ENCODE measurements at regions not wholly inside any gene's neighbourhood (a gene's known extent, or its start where the extent isn't known, plus 50 kb on each side); places are given as distances from the start of the nearest gene placed in this dataset.

DNA sequence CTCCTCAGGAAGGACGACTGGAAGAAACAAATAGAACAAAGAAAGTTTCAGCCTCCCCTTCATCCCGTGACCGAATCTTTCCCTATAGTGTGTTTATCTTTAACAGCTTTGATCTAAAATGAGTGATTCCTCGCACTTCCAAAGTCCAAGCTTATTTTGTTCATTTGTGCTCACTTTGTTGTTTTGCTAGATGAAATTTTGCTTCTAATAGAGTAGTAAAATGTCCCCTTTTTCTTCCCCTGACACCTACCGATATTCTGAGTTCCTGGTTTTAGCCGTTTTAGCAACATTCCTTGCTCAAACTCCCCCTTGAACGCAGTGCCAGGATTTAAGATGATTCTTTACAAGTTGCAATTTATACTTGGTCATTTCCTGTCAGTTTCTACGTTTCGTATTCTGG is 204.2 kb downstream of the FGF9 start:
- Mint-ChIP-seq H3K27me3 (ENCODE audit: low read depth) (no peaks in the 10 kb centered on the region), H3K4me3 (no peak overlapping the region), H3K27ac (ENCODE audit: unreplicated experiment) (no peak overlapping the region), H3K9me3 (no peaks in the 10 kb centered on the region), H3K36me3 (ENCODE audit: low read depth) (no peaks in the 10 kb centered on the region), H3K4me1 (peaks cover 4% of the 10 kb centered on the region)
- DNase-seq (ENCODE audit: low read depth, low spot score): no peak
- TF ChIP-seq, protein P1, sequence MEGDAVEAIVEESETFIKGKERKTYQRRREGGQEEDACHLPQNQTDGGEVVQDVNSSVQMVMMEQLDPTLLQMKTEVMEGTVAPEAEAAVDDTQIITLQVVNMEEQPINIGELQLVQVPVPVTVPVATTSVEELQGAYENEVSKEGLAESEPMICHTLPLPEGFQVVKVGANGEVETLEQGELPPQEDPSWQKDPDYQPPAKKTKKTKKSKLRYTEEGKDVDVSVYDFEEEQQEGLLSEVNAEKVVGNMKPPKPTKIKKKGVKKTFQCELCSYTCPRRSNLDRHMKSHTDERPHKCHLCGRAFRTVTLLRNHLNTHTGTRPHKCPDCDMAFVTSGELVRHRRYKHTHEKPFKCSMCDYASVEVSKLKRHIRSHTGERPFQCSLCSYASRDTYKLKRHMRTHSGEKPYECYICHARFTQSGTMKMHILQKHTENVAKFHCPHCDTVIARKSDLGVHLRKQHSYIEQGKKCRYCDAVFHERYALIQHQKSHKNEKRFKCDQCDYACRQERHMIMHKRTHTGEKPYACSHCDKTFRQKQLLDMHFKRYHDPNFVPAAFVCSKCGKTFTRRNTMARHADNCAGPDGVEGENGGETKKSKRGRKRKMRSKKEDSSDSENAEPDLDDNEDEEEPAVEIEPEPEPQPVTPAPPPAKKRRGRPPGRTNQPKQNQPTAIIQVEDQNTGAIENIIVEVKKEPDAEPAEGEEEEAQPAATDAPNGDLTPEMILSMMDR (conservative IDR thresholded peaks at IDR 0.05): no peak

DNA sequence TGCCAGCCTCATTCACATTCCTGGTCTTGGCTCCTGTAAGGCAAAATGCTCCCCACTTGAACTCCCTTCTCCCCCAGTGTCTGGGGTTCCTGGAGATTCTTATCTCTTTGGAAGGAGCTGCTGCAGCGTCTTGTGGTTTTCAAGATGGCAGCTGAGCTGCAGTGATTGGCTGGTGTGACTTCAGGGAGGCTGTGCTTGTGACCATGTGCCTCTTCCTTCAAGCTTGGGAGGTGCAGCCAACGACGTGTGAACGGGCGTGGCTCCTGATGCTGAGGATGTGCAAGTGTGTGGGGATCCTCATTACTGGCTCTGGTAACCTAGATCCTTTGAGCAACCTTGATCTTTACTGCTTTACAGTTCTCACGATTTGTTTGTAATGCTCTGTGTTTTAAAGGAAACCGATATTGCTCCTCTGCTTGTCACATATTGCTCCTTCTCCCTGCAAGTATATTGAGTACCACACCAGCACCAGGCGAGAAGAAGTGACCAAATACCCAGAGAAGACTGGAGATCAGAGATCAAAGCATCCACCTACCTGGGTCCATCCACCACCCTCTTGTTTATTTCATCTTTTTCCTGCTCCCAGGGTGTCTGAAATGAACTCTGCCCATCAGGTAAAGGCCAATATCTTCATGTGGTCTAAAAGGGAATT is 208.5 kb downstream of the FGF9 start:
- Mint-ChIP-seq H3K27ac (ENCODE audit: unreplicated experiment) (no peak overlapping the region), H3K36me3 (ENCODE audit: low read depth) (no peaks in the 10 kb centered on the region), H3K4me3 (no peak overlapping the region), H3K27me3 (ENCODE audit: low read depth) (no peaks in the 10 kb centered on the region), H3K9me3 (no peaks in the 10 kb centered on the region), H3K4me1 (peaks cover 4% of the 10 kb centered on the region)
- TF ChIP-seq, protein P1 (conservative IDR thresholded peaks at IDR 0.05): no peak
- DNase-seq (ENCODE audit: low read depth, low spot score): no peak

DNA sequence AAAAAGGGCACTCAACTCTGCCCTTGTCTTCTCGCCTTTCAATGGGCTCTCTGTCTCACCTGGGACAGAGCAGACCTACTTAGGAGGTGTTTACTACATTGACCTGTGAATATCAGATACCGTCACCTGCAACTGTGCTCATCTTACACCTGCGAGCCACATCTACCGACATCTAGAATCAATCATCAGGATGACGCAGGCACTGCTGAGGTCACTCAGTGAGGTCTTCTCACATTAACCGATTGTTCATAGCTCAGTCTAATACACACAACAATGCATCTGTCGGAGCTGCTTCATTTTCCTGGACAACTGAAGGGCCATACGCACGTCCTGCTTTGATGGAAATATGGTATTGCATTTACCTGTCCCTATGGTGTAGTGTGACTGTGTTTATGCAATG is 211.9 kb downstream of the FGF9 start:
- H3K9me3 Mint-ChIP-seq: no peaks in the 10 kb centered on the region
- TF ChIP-seq, protein P1 (conservative IDR thresholded peaks at IDR 0.05): no peak
- no peak overlapping the region for H3K4me3 Mint-ChIP-seq
- H3K36me3 Mint-ChIP-seq (ENCODE audit: low read depth): no peaks in the 10 kb centered on the region
- no peak for DNase-seq (ENCODE audit: low read depth, low spot score)
- H3K4me1 Mint-ChIP-seq: peaks cover 6% of the 10 kb centered on the region
- peaks cover 4% of the 10 kb centered on the region for H3K27me3 Mint-ChIP-seq (ENCODE audit: low read depth)
- H3K27ac Mint-ChIP-seq (ENCODE audit: unreplicated experiment): no peak overlapping the region

DNA sequence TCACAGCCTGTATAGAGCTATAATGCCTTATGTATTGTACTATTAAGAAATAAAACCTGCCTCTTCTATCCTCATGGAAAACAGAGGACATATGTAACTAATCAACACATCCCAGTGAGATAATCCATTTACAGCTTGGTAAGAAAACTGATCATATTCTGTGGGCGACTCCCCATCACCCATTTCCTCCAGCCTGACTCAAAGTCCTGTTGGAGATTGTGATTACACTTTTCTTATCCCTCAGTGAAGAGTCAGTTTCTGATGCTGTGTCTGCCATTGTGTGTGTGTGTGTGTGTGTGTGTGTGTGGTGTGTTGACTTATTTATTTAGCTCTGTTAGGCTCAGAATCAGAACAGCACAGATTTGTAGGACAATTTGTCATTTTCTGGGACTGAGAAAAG is 212.8 kb downstream of the FGF9 start:
- H3K27ac Mint-ChIP-seq (ENCODE audit: unreplicated experiment): no peak overlapping the region
- H3K4me3 Mint-ChIP-seq: no peak overlapping the region
- H3K36me3 Mint-ChIP-seq (ENCODE audit: low read depth): no peaks in the 10 kb centered on the region
- H3K9me3 Mint-ChIP-seq: no peaks in the 10 kb centered on the region
- DNase-seq (ENCODE audit: low read depth, low spot score): no peak
- peaks cover 4% of the 10 kb centered on the region for H3K27me3 Mint-ChIP-seq (ENCODE audit: low read depth)
- H3K4me1 Mint-ChIP-seq: peaks cover 6% of the 10 kb centered on the region
- TF ChIP-seq, protein P1 (conservative IDR thresholded peaks at IDR 0.05): no peak

DNA sequence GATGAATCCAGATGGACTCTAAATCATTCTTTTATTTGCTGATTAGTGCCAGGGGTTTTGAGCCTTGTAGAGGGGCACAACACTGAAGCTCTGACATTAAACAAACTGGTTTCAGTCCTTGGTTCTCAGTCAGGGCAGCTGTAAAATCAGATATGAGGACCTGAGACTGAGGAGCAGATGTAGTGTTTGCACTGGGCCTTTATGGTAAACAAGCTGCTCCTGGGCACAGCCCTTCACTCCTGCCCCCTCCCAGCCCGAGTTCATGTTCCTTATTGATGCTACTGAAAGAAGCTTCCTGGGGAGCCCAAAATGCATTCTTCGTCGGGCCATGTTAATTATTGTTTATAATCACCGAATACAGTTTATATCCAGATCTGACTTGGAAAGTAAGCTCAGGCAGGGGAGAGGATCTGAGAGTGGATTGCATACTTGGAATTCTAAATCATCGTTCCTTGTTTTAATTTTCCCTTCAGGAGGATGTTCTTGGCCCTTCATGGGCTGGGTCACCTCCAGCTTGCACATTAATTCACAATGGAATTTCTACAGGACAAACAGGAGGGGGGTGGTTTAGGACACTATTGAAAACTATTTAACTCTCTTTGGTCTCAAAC is 213.5 kb downstream of the FGF9 start:
- no peaks in the 10 kb centered on the region for H3K9me3 Mint-ChIP-seq
- no peak overlapping the region for H3K4me3 Mint-ChIP-seq
- TF ChIP-seq, protein P1 (conservative IDR thresholded peaks at IDR 0.05): no peak
- no peak for DNase-seq (ENCODE audit: low read depth, low spot score)
- H3K4me1 Mint-ChIP-seq: peaks cover 6% of the 10 kb centered on the region
- H3K27ac Mint-ChIP-seq (ENCODE audit: unreplicated experiment): no peak overlapping the region
- peaks cover 4% of the 10 kb centered on the region for H3K27me3 Mint-ChIP-seq (ENCODE audit: low read depth)
- no peaks in the 10 kb centered on the region for H3K36me3 Mint-ChIP-seq (ENCODE audit: low read depth)
